ENCODE measurements at regions not wholly inside any gene's neighbourhood (a gene's known extent, or its start where the extent isn't known, plus 50 kb on each side); places are given as distances from the start of the nearest gene placed in this dataset.

- H3K36me3 ChIP-seq (replicated peaks in 1 of 2; ENCODE audit: control insufficient read depth in 2 of 2, insufficient read depth in 2 of 2, low read length in 2 of 2) = no peaks in the 10 kb centered on the region
- WGBS, 2 donors (ENCODE audit: extremely low coverage in 2 of 2, insufficient read length in 2 of 2, insufficient replicate concordance in 1 of 2) = no CpG with 5 or more reads among the region's 5 CpGs
Measured at GRCh38 chr19:29336425-29336824, 123.5 kb upstream of the UQCRFS1 start.

GRCh38 chr19:29337029-29337428 lies 124.1 kb upstream of the UQCRFS1 start:
- no peak overlapping the region for H2BK5ac ChIP-seq (ENCODE audit: low read length)
- no peak overlapping the region for H2AK5ac ChIP-seq (ENCODE audit: low read depth, low read length)
- H4K91ac ChIP-seq (ENCODE audit: low read depth, low read length, poor library complexity) = no peak overlapping the region
- H3K9ac ChIP-seq (ENCODE audit: low read depth, low read length, poor library complexity) = no peak overlapping the region
- H3K4me3 ChIP-seq (ENCODE audit: low read length in 2 of 2) = no peak overlapping the region
- H3K9me3 ChIP-seq (replicated peaks in 1 of 2; ENCODE audit: control insufficient read depth in 2 of 2, insufficient read depth in 1 of 2, low read depth in 1 of 2, low read length in 2 of 2) = peaks cover 0 to 2% of the 10 kb centered on the region in 2 donors
- H3K4me2 ChIP-seq (ENCODE audit: insufficient read depth, low read length, poor library complexity, severe bottlenecking) = no peak overlapping the region
- no peak overlapping the region for H2BK12ac ChIP-seq (ENCODE audit: low read length)
- no peak overlapping the region for H4K8ac ChIP-seq (ENCODE audit: low read depth, low read length)
- no peak overlapping the region for H2AFZ ChIP-seq (ENCODE audit: low read length)
- no peak overlapping the region for H3K14ac ChIP-seq (ENCODE audit: low read length)
- H3K36me3 ChIP-seq (replicated peaks in 1 of 2; ENCODE audit: control insufficient read depth in 2 of 2, insufficient read depth in 2 of 2, low read length in 2 of 2) = no peaks in the 10 kb centered on the region
- no peak for DNase-seq (ENCODE audit: low spot score)
- no peak overlapping the region for H2BK120ac ChIP-seq (ENCODE audit: low read depth, low read length)
- H3K27ac ChIP-seq (replicated peaks; ENCODE audit: low read length) = no peak overlapping the region
- H2BK15ac ChIP-seq (ENCODE audit: low read length) = no peak overlapping the region
- WGBS, 2 donors (ENCODE audit: extremely low coverage in 2 of 2, insufficient read length in 2 of 2, insufficient replicate concordance in 1 of 2) = no CpG with 5 or more reads among the region's 6 CpGs
- no peaks in the 10 kb centered on the region for H3K27me3 ChIP-seq (ENCODE audit: control insufficient read depth in 3 of 3, insufficient read depth in 3 of 3, low read depth in 1 of 3, low read length in 3 of 3)
- H3K23ac ChIP-seq (ENCODE audit: low read depth, low read length, poor library complexity) = no peak overlapping the region
- no peak overlapping the region for H3K18ac ChIP-seq (ENCODE audit: low read length)
- H3K4me1 ChIP-seq (ENCODE audit: control insufficient read depth in 2 of 2, insufficient read depth in 1 of 2, low read depth in 1 of 2, low read length in 2 of 2) = no peaks in the 10 kb centered on the region
- H3K4ac ChIP-seq (ENCODE audit: low read length) = no peak overlapping the region
- no peaks in the 10 kb centered on the region for H3K79me1 ChIP-seq (ENCODE audit: low read depth, low read length)

More at GRCh38 chr19:29336425-29336824, 123.5 kb upstream of the UQCRFS1 start:
- H2BK15ac ChIP-seq (ENCODE audit: low read length) = no peak overlapping the region
- H2AK5ac ChIP-seq (ENCODE audit: low read depth, low read length) = no peak overlapping the region
- no peaks in the 10 kb centered on the region for H3K79me1 ChIP-seq (ENCODE audit: low read depth, low read length)
- no peak overlapping the region for H3K23ac ChIP-seq (ENCODE audit: low read depth, low read length, poor library complexity)
- no peak for DNase-seq (ENCODE audit: low spot score)
- H2BK120ac ChIP-seq (ENCODE audit: low read depth, low read length) = no peak overlapping the region
- H2BK12ac ChIP-seq (ENCODE audit: low read length) = no peak overlapping the region
- H3K4ac ChIP-seq (ENCODE audit: low read length) = no peak overlapping the region
- no peak overlapping the region for H3K27ac ChIP-seq (replicated peaks; ENCODE audit: low read length)
- H3K14ac ChIP-seq (ENCODE audit: low read length) = no peak overlapping the region
- H3K9me3 ChIP-seq (replicated peaks in 1 of 2; ENCODE audit: control insufficient read depth in 2 of 2, insufficient read depth in 1 of 2, low read depth in 1 of 2, low read length in 2 of 2) = peaks cover 0 to 2% of the 10 kb centered on the region in 2 donors
- H3K9ac ChIP-seq (ENCODE audit: low read depth, low read length, poor library complexity) = no peak overlapping the region
- H3K18ac ChIP-seq (ENCODE audit: low read length) = no peak overlapping the region
- H2BK5ac ChIP-seq (ENCODE audit: low read length) = no peak overlapping the region
- no peaks in the 10 kb centered on the region for H3K27me3 ChIP-seq (ENCODE audit: control insufficient read depth in 3 of 3, insufficient read depth in 3 of 3, low read depth in 1 of 3, low read length in 3 of 3)
- no peak overlapping the region for H3K4me3 ChIP-seq (ENCODE audit: low read length in 2 of 2)
- H2AFZ ChIP-seq (ENCODE audit: low read length) = no peak overlapping the region
- no peaks in the 10 kb centered on the region for H3K4me1 ChIP-seq (ENCODE audit: control insufficient read depth in 2 of 2, insufficient read depth in 1 of 2, low read depth in 1 of 2, low read length in 2 of 2)
- H4K8ac ChIP-seq (ENCODE audit: low read depth, low read length) = no peak overlapping the region
- no peak overlapping the region for H3K4me2 ChIP-seq (ENCODE audit: insufficient read depth, low read length, poor library complexity, severe bottlenecking)
- H4K91ac ChIP-seq (ENCODE audit: low read depth, low read length, poor library complexity) = no peak overlapping the region

- H2AFZ ChIP-seq (ENCODE audit: low read length) = no peak overlapping the region
- no peak overlapping the region for H3K23ac ChIP-seq (ENCODE audit: low read depth, low read length, poor library complexity)
- no peak overlapping the region for H3K18ac ChIP-seq (ENCODE audit: low read length)
- H2BK120ac ChIP-seq (ENCODE audit: low read depth, low read length) = no peak overlapping the region
- H3K79me1 ChIP-seq (ENCODE audit: low read depth, low read length) = no peaks in the 10 kb centered on the region
- H3K4me1 ChIP-seq (ENCODE audit: control insufficient read depth in 2 of 2, insufficient read depth in 1 of 2, low read depth in 1 of 2, low read length in 2 of 2) = no peaks in the 10 kb centered on the region
- H2AK5ac ChIP-seq (ENCODE audit: low read depth, low read length) = no peak overlapping the region
- no peak overlapping the region for H4K91ac ChIP-seq (ENCODE audit: low read depth, low read length, poor library complexity)
- H3K4me3 ChIP-seq (ENCODE audit: low read length in 2 of 2) = no peak overlapping the region
- WGBS, 2 donors (ENCODE audit: extremely low coverage in 2 of 2, insufficient read length in 2 of 2, insufficient replicate concordance in 1 of 2) = no CpG with 5 or more reads among the region's 1 CpG
- H2BK5ac ChIP-seq (ENCODE audit: low read length) = no peak overlapping the region
- DNase-seq (ENCODE audit: low spot score) = no peak
- H2BK12ac ChIP-seq (ENCODE audit: low read length) = no peak overlapping the region
- no peak overlapping the region for H3K27ac ChIP-seq (replicated peaks; ENCODE audit: low read length)
- H3K9ac ChIP-seq (ENCODE audit: low read depth, low read length, poor library complexity) = no peak overlapping the region
- no peak overlapping the region for H3K4me2 ChIP-seq (ENCODE audit: insufficient read depth, low read length, poor library complexity, severe bottlenecking)
- peaks cover 0 to 2% of the 10 kb centered on the region in 2 donors for H3K9me3 ChIP-seq (replicated peaks in 1 of 2; ENCODE audit: control insufficient read depth in 2 of 2, insufficient read depth in 1 of 2, low read depth in 1 of 2, low read length in 2 of 2)
- H3K4ac ChIP-seq (ENCODE audit: low read length) = no peak overlapping the region
- H3K27me3 ChIP-seq (ENCODE audit: control insufficient read depth in 3 of 3, insufficient read depth in 3 of 3, low read depth in 1 of 3, low read length in 3 of 3) = no peaks in the 10 kb centered on the region
- H2BK15ac ChIP-seq (ENCODE audit: low read length) = no peak overlapping the region
- no peak overlapping the region for H3K14ac ChIP-seq (ENCODE audit: low read length)
- H4K8ac ChIP-seq (ENCODE audit: low read depth, low read length) = no peak overlapping the region
- H3K36me3 ChIP-seq (replicated peaks in 1 of 2; ENCODE audit: control insufficient read depth in 2 of 2, insufficient read depth in 2 of 2, low read length in 2 of 2) = no peaks in the 10 kb centered on the region
Measured at GRCh38 chr19:29338480-29338879, 125.5 kb upstream of the UQCRFS1 start.

- no peaks in the 10 kb centered on the region for H3K4me1 ChIP-seq (ENCODE audit: control insufficient read depth in 2 of 2, insufficient read depth in 1 of 2, low read depth in 1 of 2, low read length in 2 of 2)
- no peak overlapping the region for H3K27ac ChIP-seq (replicated peaks; ENCODE audit: low read length)
- WGBS, 2 donors (ENCODE audit: extremely low coverage in 2 of 2, insufficient read length in 2 of 2, insufficient replicate concordance in 1 of 2) = no CpG with 5 or more reads among the region's 1 CpG
- H2AK5ac ChIP-seq (ENCODE audit: low read depth, low read length) = no peak overlapping the region
- H3K14ac ChIP-seq (ENCODE audit: low read length) = no peak overlapping the region
- H2BK5ac ChIP-seq (ENCODE audit: low read length) = no peak overlapping the region
- no peak overlapping the region for H3K4me2 ChIP-seq (ENCODE audit: insufficient read depth, low read length, poor library complexity, severe bottlenecking)
- no peak overlapping the region for H2BK120ac ChIP-seq (ENCODE audit: low read depth, low read length)
- no peaks in the 10 kb centered on the region for H3K79me1 ChIP-seq (ENCODE audit: low read depth, low read length)
- no peak for DNase-seq (ENCODE audit: low spot score)
- no peak overlapping the region for H4K8ac ChIP-seq (ENCODE audit: low read depth, low read length)
- H3K4ac ChIP-seq (ENCODE audit: low read length) = no peak overlapping the region
- H3K9ac ChIP-seq (ENCODE audit: low read depth, low read length, poor library complexity) = no peak overlapping the region
- H4K91ac ChIP-seq (ENCODE audit: low read depth, low read length, poor library complexity) = no peak overlapping the region
- no peak overlapping the region for H3K18ac ChIP-seq (ENCODE audit: low read length)
- no peak overlapping the region for H3K23ac ChIP-seq (ENCODE audit: low read depth, low read length, poor library complexity)
- H2AFZ ChIP-seq (ENCODE audit: low read length) = no peak overlapping the region
- H3K27me3 ChIP-seq (ENCODE audit: control insufficient read depth in 3 of 3, insufficient read depth in 3 of 3, low read depth in 1 of 3, low read length in 3 of 3) = no peaks in the 10 kb centered on the region
- H3K9me3 ChIP-seq (replicated peaks in 1 of 2; ENCODE audit: control insufficient read depth in 2 of 2, insufficient read depth in 1 of 2, low read depth in 1 of 2, low read length in 2 of 2) = peaks cover 0 to 2% of the 10 kb centered on the region in 2 donors
- H2BK12ac ChIP-seq (ENCODE audit: low read length) = no peak overlapping the region
- no peak overlapping the region for H3K4me3 ChIP-seq (ENCODE audit: low read length in 2 of 2)
- H2BK15ac ChIP-seq (ENCODE audit: low read length) = no peak overlapping the region
- H3K36me3 ChIP-seq (replicated peaks in 1 of 2; ENCODE audit: control insufficient read depth in 2 of 2, insufficient read depth in 2 of 2, low read length in 2 of 2) = no peaks in the 10 kb centered on the region
Measured at GRCh38 chr19:29342721-29343120, 129.8 kb upstream of the UQCRFS1 start.

Data from neuronal stem cell (in vitro differentiated cells).